K562 (cell line): ENCODE measurements at regions not wholly inside any gene's neighbourhood (a gene's known extent, or its start where the extent isn't known, plus 50 kb on each side); places are given as distances from the start of the nearest gene placed in this dataset.

Experiments used
- ATAC-seq: fragments of 200-7000 bp; cut with Tn5 transposase; 3 replicates; pipeline ENCODE4 v1.9.1; 2020; ENCODE audit warnings: moderate library complexity
- BruUV-seq: library from RNA; stranded (reverse); fragments of 400-500 nt; replicated peaks from 2 replicates; lab custom pipeline; 2021; lab: Mats Ljungman, UMichigan
- CTCF ChIA-PET: fragments of 300-600 bp; formaldehyde crosslinking; extraction: SDS; loops from one replicate; lab custom pipeline; 2021; ENCODE audit warnings: low intra/inter-chr PET ratio; lab: Yijun Ruan, JAX
- POLR2A ChIA-PET: fragments of 300-600, 350-650 bp; sonication (Branson Sonifier 250); formaldehyde crosslinking; extraction: SDS; loops from one replicate; lab custom pipeline; 2021; ENCODE audit warnings: antibody characterized with exemption, inconsistent platforms; lab: Yijun Ruan, JAX
- DNase-seq, 4 experiments: peaks; one replicate each; pipeline versions ENCODE4 v3.0.0 to v3.0.0-alpha.2; 2011 to 2018; ENCODE audit warnings: low spot score in 3 of 4, mixed read lengths in 3 of 4; ENCODE audit errors: extremely low read depth in 1 of 4
- FAIRE-seq: peaks from 2 replicates; lab custom pipeline; 2011; peaks lifted over from hg19 to GRCh38; lab: Jason Lieb, UNC
- H2AFZ ChIP-seq: 2 replicates; pipeline ENCODE4 v1.6.0; 2011; ENCODE audit warnings: low read depth, low read length, control low read depth, inconsistent platforms
- H3K27ac ChIP-seq: fragments of 200-600 bp; 3 replicates; pipeline ENCODE4 v1.8.0; 2011; ENCODE audit warnings: low read depth, mild to moderate bottlenecking, control low read depth, inconsistent platforms, low read length, moderate library complexity, mixed read lengths; ENCODE audit errors: extremely low read depth
- H3K27me3 ChIP-seq, 2 experiments: fragments of 300-600 bp in 1 of 2; 2 replicates in 1 of 2; 3 replicates in 1 of 2; pipeline versions ENCODE4 v1.6.0 to v1.8.0; 2011; ENCODE audit warnings: inconsistent platforms in 2 of 2, low read length in 2 of 2, mild to moderate bottlenecking in 1 of 2, mixed read lengths in 1 of 2, moderate library complexity in 1 of 2; ENCODE audit not compliant: control insufficient read depth in 2 of 2, insufficient read depth in 2 of 2
- H3K36me3 ChIP-seq: fragments of 300-600 bp; 3 replicates; pipeline ENCODE4 v1.8.0; 2011; ENCODE audit warnings: mild to moderate bottlenecking, low read length, inconsistent platforms; ENCODE audit not compliant: control insufficient read depth, insufficient read depth
- H3K4me1 ChIP-seq, 2 experiments: fragments of 200-600 bp in 1 of 2; replicated peaks in 1 of 2; 2 replicates in 1 of 2; 3 replicates in 1 of 2; pipeline versions ENCODE4 v1.5.1 to v1.8.0; 2011; ENCODE audit warnings: inconsistent platforms in 2 of 2, low read length in 2 of 2, mild to moderate bottlenecking in 1 of 2, mixed read lengths in 1 of 2, moderate library complexity in 1 of 2; ENCODE audit not compliant: control insufficient read depth in 2 of 2, insufficient read depth in 2 of 2
- H3K4me2 ChIP-seq: 2 replicates; pipeline ENCODE4 v1.6.1; 2011; ENCODE audit warnings: low read length, control low read depth, inconsistent platforms, mixed read lengths; ENCODE audit not compliant: insufficient read depth
- H3K4me3 ChIP-seq: fragments of 200-600 bp; sonication (generic), shearing (Covaris generic); 2 replicates; pipeline ENCODE4 v1.5.1; 2016; ENCODE audit warnings: control low read depth, inconsistent platforms
- H3K79me2 ChIP-seq: fragments of 200-600 bp; 3 replicates; pipeline ENCODE4 v1.8.0; 2011; ENCODE audit warnings: low read length, inconsistent platforms; ENCODE audit not compliant: control insufficient read depth, insufficient read depth
- H3K9ac ChIP-seq, 2 experiments: 2 replicates each; pipeline versions ENCODE4 v1.6.0 to v1.6.1; 2011; ENCODE audit warnings: low read depth in 2 of 2, low read length in 2 of 2, control low read depth in 1 of 2, inconsistent platforms in 1 of 2, mild to moderate bottlenecking in 1 of 2, mixed read lengths in 1 of 2; ENCODE audit not compliant: insufficient read depth in 1 of 2
- H3K9me1 ChIP-seq: one replicate; pipeline ENCODE4 v1.6.0; 2011; ENCODE audit warnings: inconsistent platforms, mild to moderate bottlenecking, low read length, moderate library complexity; ENCODE audit not compliant: control insufficient read depth, insufficient read depth
- H3K9me3 ChIP-seq: replicated peaks from 2 replicates; pipeline ENCODE4 v1.5.1; 2011; ENCODE audit warnings: low read depth, low read length, inconsistent platforms; ENCODE audit not compliant: control insufficient read depth, insufficient read depth
- H4K20me1 ChIP-seq: replicated peaks from 2 replicates; pipeline ENCODE4 v1.6.1; 2011; ENCODE audit warnings: low read length, inconsistent platforms, mixed read lengths; ENCODE audit not compliant: control insufficient read depth, insufficient read depth
- CREM ChIP-seq: IDR thresholded peaks from 2 replicates; pipeline ENCODE4 v1.6.1; 2014; ENCODE audit warnings: antibody characterized with exemption, low read depth
- KLF13 ChIP-seq: fragments of 450-650 bp; IDR thresholded peaks from 2 replicates; pipeline ENCODE4 v1.6.1; 2016; ENCODE audit warnings: missing genetic modification characterization, low read depth, mild to moderate bottlenecking, missing compliant biosample characterization, moderate library complexity, borderline replicate concordance
- MTA1 ChIP-seq: fragments of 450-650 bp; IDR thresholded peaks from 2 replicates; pipeline ENCODE4 v1.6.1; 2017; ENCODE audit warnings: borderline replicate concordance
- SAFB ChIP-seq: fragments of 200-400 bp; formaldehyde crosslinking; IDR thresholded peaks from 2 replicates; pipeline ENCODE4 v1.6.1; 2017; ENCODE audit warnings: low read depth, low read length, borderline replicate concordance
- STAT5B ChIP-seq: fragments of 250-450 bp; sonication (Bioruptor Pico); IDR thresholded peaks from 2 replicates; pipeline ENCODE4 v1.8.0; 2021; ENCODE audit warnings: mild to moderate bottlenecking, inconsistent platforms
- XRCC5 ChIP-seq: fragments of 200-400 bp; formaldehyde crosslinking; IDR thresholded peaks from 2 replicates; pipeline ENCODE4 v1.6.1; 2017; ENCODE audit warnings: low read depth, mild to moderate bottlenecking, low read length
- ZNF431 ChIP-seq: sonication (generic); formaldehyde crosslinking; IDR thresholded peaks from 2 replicates; pipeline ENCODE4 v1.8.0; 2022; ENCODE audit warnings: mild to moderate bottlenecking, missing genetic modification reagents
- ZNF77 ChIP-seq: fragments of 250-450 bp; sonication (Bioruptor Pico); IDR thresholded peaks from 2 replicates; pipeline ENCODE4 v1.5.0; 2020
- ZNF79 ChIP-seq: fragments of 250-450 bp; sonication (Bioruptor Pico); IDR thresholded peaks from 2 replicates; pipeline ENCODE4 v1.4.0; 2020; ENCODE audit warnings: low read depth, mild to moderate bottlenecking, moderate library complexity
- WGBS: fragments of 100-300 bp; shearing (Covaris generic); methylation state at CpG from one replicate; pipeline ENCODE4 v1.1.6; 2016; ENCODE audit warnings: low coverage, mixed read lengths; ENCODE audit not compliant: insufficient coverage; ENCODE audit errors: missing lambda C conversion rate; 5-methylcytosine and 5-hydroxymethylcytosine counted together
- in situ Hi-C: fragments of 300-500 bp; cut with MboI; formaldehyde crosslinking; loops from 4 replicates; pipeline ENCODE4 v1.15.0; 2018; ENCODE audit warnings: inconsistent platforms, mixed read lengths
- intact Hi-C: fragments of 100-400 bp; cut with micrococcal nuclease; formaldehyde crosslinking; loops from 2 replicates; pipeline ENCODE4 v1.14.2; 2022
- TF ChIP-seq, protein P1 (sequence below): fragments of 450-650 bp; IDR thresholded peaks from 2 replicates; pipeline ENCODE4 v1.6.1; 2017; ENCODE audit warnings: antibody characterized with exemption
- TF ChIP-seq, protein P2 (sequence below), 2 experiments: IDR thresholded peaks; 2 replicates each; pipeline ENCODE4 v1.6.1; 2011; ENCODE audit warnings: borderline replicate concordance in 1 of 2, control low read depth in 1 of 2, low read depth in 1 of 2, low read length in 1 of 2, mild to moderate bottlenecking in 1 of 2, mixed read lengths in 1 of 2, moderate library complexity in 1 of 2; ENCODE audit not compliant: insufficient read depth in 1 of 2, insufficient read length in 1 of 2, poor library complexity in 1 of 2, severe bottlenecking in 1 of 2; ENCODE audit errors: extremely low read depth in 1 of 2
- TF ChIP-seq, protein P3 (sequence below): fragments of 450-650 bp; IDR thresholded peaks from 2 replicates; pipeline ENCODE4 v1.7.0; 2016; ENCODE audit warnings: borderline replicate concordance

DNA sequence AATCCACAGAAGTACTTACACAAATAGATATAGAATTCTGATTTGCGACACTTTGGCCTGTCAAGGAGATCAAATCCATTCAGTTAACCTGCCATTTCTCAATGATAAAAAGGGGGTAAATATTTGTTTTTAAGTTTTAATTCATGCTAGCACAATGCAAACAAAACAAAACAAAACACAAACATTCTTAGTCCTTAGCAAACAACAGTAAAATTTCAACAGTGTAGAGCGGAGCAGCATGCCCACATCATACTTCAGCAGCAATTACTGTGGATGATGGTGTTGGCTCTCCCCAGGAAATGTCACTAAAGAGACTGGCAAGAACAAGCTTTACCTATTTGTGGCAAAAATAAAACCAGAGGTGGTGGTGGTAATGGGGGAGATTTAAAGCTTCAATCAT, 625.2 kb upstream of the PCDH20 start:
- Histone ChIP-seq H3K79me2 (no peaks in the 10 kb centered on the region), H4K20me1 (no peaks in the 10 kb centered on the region), H3K36me3 (no peaks in the 10 kb centered on the region), H3K9me3 (no peaks in the 10 kb centered on the region), H3K9ac (no peak overlapping the region), H3K4me3 (no peak overlapping the region), H3K27me3 (no peaks in the 10 kb centered on the region), H3K9me1 (no peaks in the 10 kb centered on the region), H2AFZ (no peak overlapping the region), H3K4me2 (no peak overlapping the region), H3K27ac (no peak overlapping the region), H3K4me1 (no peaks in the 10 kb centered on the region)
- ATAC-seq (no peak), DNase-seq (no peak), FAIRE-seq (no peak)
- BruUV-seq = no TSS peak
- intact Hi-C loops (no loop called here), in situ Hi-C loops (no loop called here)
- WGBS = 7% methylated on average over 2 of the region's 2 CpGs
- TF ChIP-seq, protein P1, sequence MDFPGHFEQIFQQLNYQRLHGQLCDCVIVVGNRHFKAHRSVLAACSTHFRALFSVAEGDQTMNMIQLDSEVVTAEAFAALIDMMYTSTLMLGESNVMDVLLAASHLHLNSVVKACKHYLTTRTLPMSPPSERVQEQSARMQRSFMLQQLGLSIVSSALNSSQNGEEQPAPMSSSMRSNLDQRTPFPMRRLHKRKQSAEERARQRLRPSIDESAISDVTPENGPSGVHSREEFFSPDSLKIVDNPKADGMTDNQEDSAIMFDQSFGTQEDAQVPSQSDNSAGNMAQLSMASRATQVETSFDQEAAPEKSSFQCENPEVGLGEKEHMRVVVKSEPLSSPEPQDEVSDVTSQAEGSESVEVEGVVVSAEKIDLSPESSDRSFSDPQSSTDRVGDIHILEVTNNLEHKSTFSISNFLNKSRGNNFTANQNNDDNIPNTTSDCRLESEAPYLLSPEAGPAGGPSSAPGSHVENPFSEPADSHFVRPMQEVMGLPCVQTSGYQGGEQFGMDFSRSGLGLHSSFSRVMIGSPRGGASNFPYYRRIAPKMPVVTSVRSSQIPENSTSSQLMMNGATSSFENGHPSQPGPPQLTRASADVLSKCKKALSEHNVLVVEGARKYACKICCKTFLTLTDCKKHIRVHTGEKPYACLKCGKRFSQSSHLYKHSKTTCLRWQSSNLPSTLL = no peak
- TF ChIP-seq SAFB = no peak
- TF ChIP-seq ZNF79 (CRISPR knock-in tag) = no peak
- TF ChIP-seq, protein P2, sequence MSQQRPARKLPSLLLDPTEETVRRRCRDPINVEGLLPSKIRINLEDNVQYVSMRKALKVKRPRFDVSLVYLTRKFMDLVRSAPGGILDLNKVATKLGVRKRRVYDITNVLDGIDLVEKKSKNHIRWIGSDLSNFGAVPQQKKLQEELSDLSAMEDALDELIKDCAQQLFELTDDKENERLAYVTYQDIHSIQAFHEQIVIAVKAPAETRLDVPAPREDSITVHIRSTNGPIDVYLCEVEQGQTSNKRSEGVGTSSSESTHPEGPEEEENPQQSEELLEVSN (IDR thresholded peaks at IDR 0.05; ENCODE audit: borderline replicate concordance in 1 of 2, extremely low read depth in 1 of 2, insufficient read depth in 1 of 2, insufficient read length in 1 of 2, low read depth in 1 of 2, low read length in 1 of 2, poor library complexity in 1 of 2, severe bottlenecking in 1 of 2) = no peak
- TF ChIP-seq ZNF77 = no peak
- no peak for TF ChIP-seq ZNF431 (CRISPR knock-in tag)
- no peak for TF ChIP-seq MTA1
- TF ChIP-seq STAT5B = no peak
- no peak for TF ChIP-seq KLF13
- TF ChIP-seq, protein P3, sequence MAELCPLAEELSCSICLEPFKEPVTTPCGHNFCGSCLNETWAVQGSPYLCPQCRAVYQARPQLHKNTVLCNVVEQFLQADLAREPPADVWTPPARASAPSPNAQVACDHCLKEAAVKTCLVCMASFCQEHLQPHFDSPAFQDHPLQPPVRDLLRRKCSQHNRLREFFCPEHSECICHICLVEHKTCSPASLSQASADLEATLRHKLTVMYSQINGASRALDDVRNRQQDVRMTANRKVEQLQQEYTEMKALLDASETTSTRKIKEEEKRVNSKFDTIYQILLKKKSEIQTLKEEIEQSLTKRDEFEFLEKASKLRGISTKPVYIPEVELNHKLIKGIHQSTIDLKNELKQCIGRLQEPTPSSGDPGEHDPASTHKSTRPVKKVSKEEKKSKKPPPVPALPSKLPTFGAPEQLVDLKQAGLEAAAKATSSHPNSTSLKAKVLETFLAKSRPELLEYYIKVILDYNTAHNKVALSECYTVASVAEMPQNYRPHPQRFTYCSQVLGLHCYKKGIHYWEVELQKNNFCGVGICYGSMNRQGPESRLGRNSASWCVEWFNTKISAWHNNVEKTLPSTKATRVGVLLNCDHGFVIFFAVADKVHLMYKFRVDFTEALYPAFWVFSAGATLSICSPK = no peak
- no peak for TF ChIP-seq CREM
- TF ChIP-seq XRCC5 = no peak
- POLR2A ChIA-PET = no interaction called here
- CTCF ChIA-PET = no interaction called here
